Anterior cingulate cortex (tissue), 58 donors: ENCODE measurements at regions not wholly inside any gene's neighbourhood (a gene's known extent, or its start where the extent isn't known, plus 50 kb on each side); places are given as distances from the start of the nearest gene placed in this dataset.
A peak's percentile ranks its signal among the peaks of the same experiment; 100 is the strongest.

ENCODE experiments used
- DNase-seq, 58 donors: peaks; one replicate each; lab custom pipeline; 2025; lab: John Stamatoyannopoulos, UW

GRCh38 chr5:68446487-68446894 lies 230.9 kb downstream of the PIK3R1 start:
- DNase-seq, result no peak

GRCh38 chr5:68447136-68447929 lies 231.8 kb downstream of the PIK3R1 start:
- no peak for DNase-seq

GRCh38 chr5:68449380-68449779 lies 233.8 kb downstream of the PIK3R1 start:
- no peak for DNase-seq

GRCh38 chr5:68450245-68450852 lies 234.8 kb downstream of the PIK3R1 start:
- DNase-seq, result no peak

- no peak for DNase-seq
These were observed 236.7 kb downstream of the PIK3R1 start for GRCh38 chr5:68452286-68452685.

- DNase-seq, result no peak
These were observed 238.6 kb downstream of the PIK3R1 start for GRCh38 chr5:68454172-68454571.

GRCh38 chr5:68454766-68455165 lies 239.2 kb downstream of the PIK3R1 start:
- no peak for DNase-seq

- no peak for DNase-seq
These were observed 239.7 kb downstream of the PIK3R1 start for GRCh38 chr5:68455216-68455615.

GRCh38 chr5:68456756-68457217 lies 241.2 kb downstream of the PIK3R1 start:
- DNase-seq, result peak in 1 of 58 donors; percentile 10

- DNase-seq, result no peak
These were observed 241.7 kb downstream of the PIK3R1 start for GRCh38 chr5:68457285-68457684.

- no peak for DNase-seq
These were observed 243.0 kb downstream of the PIK3R1 start for GRCh38 chr5:68458416-68459021.

- DNase-seq, result no peak
These were observed 243.7 kb downstream of the PIK3R1 start for GRCh38 chr5:68459093-68459809.

- DNase-seq, result no peak
These were observed 244.2 kb downstream of the PIK3R1 start for GRCh38 chr5:68459810-68460139.

- DNase-seq, result peak in 3 of 58 donors; percentile 6 to 41 (median 15)
These were observed 244.7 kb downstream of the PIK3R1 start for GRCh38 chr5:68460147-68460798.

GRCh38 chr5:68463606-68464005 lies 248.1 kb downstream of the PIK3R1 start:
- no peak for DNase-seq

GRCh38 chr5:68464424-68464823 lies 248.9 kb downstream of the PIK3R1 start:
- no peak for DNase-seq

- no peak for DNase-seq
These were observed 249.6 kb downstream of the PIK3R1 start for GRCh38 chr5:68465133-68465532.

- no peak for DNase-seq
These were observed 250.5 kb downstream of the PIK3R1 start for GRCh38 chr5:68465934-68466551.

GRCh38 chr5:68467208-68467607 lies 251.7 kb downstream of the PIK3R1 start:
- no peak for DNase-seq

GRCh38 chr5:68467794-68468193 lies 252.2 kb downstream of the PIK3R1 start:
- DNase-seq, result no peak
